ENCODE measurements at regions not wholly inside any gene's neighbourhood (a gene's known extent, or its start where the extent isn't known, plus 50 kb on each side); places are given as distances from the start of the nearest gene placed in this dataset.

DNA sequence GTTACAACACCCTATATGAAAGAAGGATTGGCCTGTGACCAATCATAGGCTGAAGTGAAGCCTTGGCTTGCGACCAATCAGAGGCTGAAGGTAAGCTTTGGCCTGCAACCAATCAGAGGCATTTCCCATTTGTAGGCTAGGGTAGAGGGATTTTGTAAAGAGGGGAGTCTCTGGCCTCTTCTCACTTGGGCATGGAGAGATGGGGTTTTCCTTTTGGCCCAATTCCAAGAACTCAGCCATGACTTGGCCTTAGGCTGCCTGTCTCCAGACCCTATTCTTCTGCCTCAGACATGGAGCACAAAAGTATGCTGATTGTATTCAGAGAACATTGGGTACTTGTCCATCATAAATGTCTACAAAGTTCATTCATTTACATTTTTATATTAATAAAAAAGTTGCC is 308.3 kb downstream of the UTRN start:
- Histone ChIP-seq H3K4me3 (ENCODE audit: insufficient read depth, low read length) (no peak overlapping the region), H3K27me3 (ENCODE audit: insufficient read depth, low read length) (no peaks in the 10 kb centered on the region), H3K79me2 (ENCODE audit: insufficient read depth, low read length) (no peaks in the 10 kb centered on the region), H3K9me3 (ENCODE audit: low read depth, low read length) (no peaks in the 10 kb centered on the region), H2AFZ (ENCODE audit: low read length) (no peak overlapping the region), H3K36me3 (ENCODE audit: insufficient read depth, low read length) (no peaks in the 10 kb centered on the region), H3K27ac (ENCODE audit: low read depth, low read length) (no peak overlapping the region), H3K4me1 (ENCODE audit: insufficient read depth, low read length) (no peaks in the 10 kb centered on the region), H3K4me2 (ENCODE audit: insufficient read depth, low read length) (no peak overlapping the region), H4K20me1 (ENCODE audit: insufficient read depth, low read length) (no peaks in the 10 kb centered on the region)
- no peak for TF ChIP-seq CTCF (IDR thresholded peaks at IDR 0.05; ENCODE audit: extremely low read depth, low read depth, low read length)
- DNase-seq (ENCODE audit: insufficient read length, low spot score, missing footprints): no peak

DNA sequence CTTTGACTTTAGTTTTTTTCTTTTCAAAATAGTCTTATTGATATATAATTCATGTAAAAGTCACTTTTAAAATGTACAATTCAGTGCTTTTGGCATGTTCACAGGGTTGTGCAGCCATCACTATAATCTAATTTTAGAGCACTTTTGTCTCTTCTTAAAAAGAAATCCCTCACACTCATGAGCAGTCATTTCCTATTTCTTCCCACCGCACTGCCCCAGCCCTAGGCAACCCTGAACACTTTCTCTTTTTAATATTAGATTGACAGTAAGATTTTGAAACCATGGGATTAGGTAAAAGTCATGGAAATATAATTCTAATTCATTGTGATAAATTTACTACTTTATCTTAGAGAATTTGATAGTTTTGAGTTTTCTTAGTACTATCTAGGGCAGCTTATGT is 309.4 kb downstream of the UTRN start:
- Histone ChIP-seq H3K27me3 (ENCODE audit: insufficient read depth, low read length) (no peaks in the 10 kb centered on the region), H3K9me3 (ENCODE audit: low read depth, low read length) (no peaks in the 10 kb centered on the region), H3K4me3 (ENCODE audit: insufficient read depth, low read length) (no peak overlapping the region), H3K4me2 (ENCODE audit: insufficient read depth, low read length) (no peak overlapping the region), H3K4me1 (ENCODE audit: insufficient read depth, low read length) (no peaks in the 10 kb centered on the region), H3K27ac (ENCODE audit: low read depth, low read length) (no peak overlapping the region), H2AFZ (ENCODE audit: low read length) (no peak overlapping the region), H4K20me1 (ENCODE audit: insufficient read depth, low read length) (no peaks in the 10 kb centered on the region), H3K36me3 (ENCODE audit: insufficient read depth, low read length) (no peaks in the 10 kb centered on the region), H3K79me2 (ENCODE audit: insufficient read depth, low read length) (no peaks in the 10 kb centered on the region)
- no peak for DNase-seq (ENCODE audit: insufficient read length, low spot score, missing footprints)
- no peak for TF ChIP-seq CTCF (IDR thresholded peaks at IDR 0.05; ENCODE audit: extremely low read depth, low read depth, low read length)

DNA sequence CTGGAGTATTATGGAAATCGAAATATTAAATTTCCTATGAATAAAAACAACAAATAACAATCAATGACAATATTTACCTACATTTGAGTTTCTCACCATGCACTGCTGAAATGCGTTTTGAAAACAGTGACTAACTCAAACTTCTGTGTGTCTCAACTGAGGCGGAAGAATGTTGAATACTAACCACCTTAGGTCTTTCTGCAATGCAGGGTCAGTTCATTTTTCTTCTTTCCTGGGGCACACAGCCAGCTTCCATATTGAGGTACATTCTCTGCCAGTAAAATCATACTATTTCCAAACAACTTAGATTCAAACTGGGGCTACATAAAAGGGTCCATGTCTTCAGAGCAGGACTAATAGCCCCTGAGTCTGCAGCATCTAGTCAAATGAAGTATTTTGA is 310.1 kb downstream of the UTRN start:
- H3K27ac ChIP-seq (ENCODE audit: low read depth, low read length): no peak overlapping the region
- no peak for DNase-seq (ENCODE audit: insufficient read length, low spot score, missing footprints)

GRCh38 chr6:144597511-144597910 is 312.4 kb downstream of the UTRN start:
- Histone ChIP-seq H3K4me1 (ENCODE audit: insufficient read depth, low read length) (no peaks in the 10 kb centered on the region), H3K4me3 (ENCODE audit: insufficient read depth, low read length) (no peak overlapping the region), H3K27ac (ENCODE audit: low read depth, low read length) (no peak overlapping the region), H4K20me1 (ENCODE audit: insufficient read depth, low read length) (no peaks in the 10 kb centered on the region), H3K4me2 (ENCODE audit: insufficient read depth, low read length) (no peak overlapping the region), H3K36me3 (ENCODE audit: insufficient read depth, low read length) (no peaks in the 10 kb centered on the region), H2AFZ (ENCODE audit: low read length) (no peak overlapping the region), H3K9me3 (ENCODE audit: low read depth, low read length) (no peaks in the 10 kb centered on the region), H3K27me3 (ENCODE audit: insufficient read depth, low read length) (no peaks in the 10 kb centered on the region), H3K79me2 (ENCODE audit: insufficient read depth, low read length) (no peaks in the 10 kb centered on the region)
- DNase-seq (ENCODE audit: insufficient read length, low spot score, missing footprints): peak; percentile 21
- no peak for TF ChIP-seq CTCF (IDR thresholded peaks at IDR 0.05; ENCODE audit: extremely low read depth, low read depth, low read length)

More for the DNA sequence above, 310.1 kb downstream of the UTRN start:
- Histone ChIP-seq H3K27me3 (ENCODE audit: insufficient read depth, low read length) (no peaks in the 10 kb centered on the region), H3K36me3 (ENCODE audit: insufficient read depth, low read length) (no peaks in the 10 kb centered on the region), H4K20me1 (ENCODE audit: insufficient read depth, low read length) (no peaks in the 10 kb centered on the region), H2AFZ (ENCODE audit: low read length) (no peak overlapping the region), H3K79me2 (ENCODE audit: insufficient read depth, low read length) (no peaks in the 10 kb centered on the region), H3K4me2 (ENCODE audit: insufficient read depth, low read length) (no peak overlapping the region), H3K4me3 (ENCODE audit: insufficient read depth, low read length) (no peak overlapping the region), H3K9me3 (ENCODE audit: low read depth, low read length) (no peaks in the 10 kb centered on the region), H3K4me1 (ENCODE audit: insufficient read depth, low read length) (no peaks in the 10 kb centered on the region)
- no peak for TF ChIP-seq CTCF (IDR thresholded peaks at IDR 0.05; ENCODE audit: extremely low read depth, low read depth, low read length)

Data from osteoblast (primary cell).